Mesenchymal stem cell (in vitro differentiated cells and primary cell): ENCODE measurements at regions not wholly inside any gene's neighbourhood (a gene's known extent, or its start where the extent isn't known, plus 50 kb on each side); places are given as distances from the start of the nearest gene placed in this dataset.
A peak's percentile ranks its signal among the peaks of the same experiment; 100 is the strongest.

Experiments
- DNase-seq: peaks from one replicate; pipeline ENCODE4 v3.0.0-alpha.2; 2013
- H2AFZ ChIP-seq: one replicate; pipeline ENCODE4 v1.6.1; 2013; ENCODE audit warnings: low read depth, mild to moderate bottlenecking, control low read depth, inconsistent platforms, low read length, moderate library complexity
- H2AK5ac ChIP-seq: 2 replicates; pipeline ENCODE4 v1.6.1; 2013; ENCODE audit warnings: low read length, moderate library complexity, mild to moderate bottlenecking, inconsistent platforms; ENCODE audit not compliant: severe bottlenecking
- H2BK120ac ChIP-seq: one replicate; pipeline ENCODE4 v1.6.1; 2013; ENCODE audit warnings: low read depth, mild to moderate bottlenecking, inconsistent platforms, low read length, moderate library complexity
- H2BK12ac ChIP-seq, 2 experiments: one replicate each; pipeline ENCODE4 v1.6.1; 2013; ENCODE audit warnings: inconsistent platforms in 2 of 2, low read length in 2 of 2, mild to moderate bottlenecking in 2 of 2, moderate library complexity in 2 of 2, control low read depth in 1 of 2
- H2BK15ac ChIP-seq: one replicate; pipeline ENCODE4 v1.6.1; 2013; ENCODE audit warnings: mild to moderate bottlenecking, low read depth, inconsistent platforms; ENCODE audit not compliant: poor library complexity, severe bottlenecking
- H2BK5ac ChIP-seq: 2 replicates; pipeline ENCODE4 v1.6.1; 2013; ENCODE audit warnings: low read depth, mild to moderate bottlenecking, low read length, control low read depth, inconsistent platforms; ENCODE audit not compliant: poor library complexity, severe bottlenecking
- H3K14ac ChIP-seq, 2 experiments: one replicate each; pipeline ENCODE4 v1.6.1; 2013; ENCODE audit warnings: inconsistent platforms in 2 of 2, low read length in 2 of 2, control low read depth in 1 of 2, mild to moderate bottlenecking in 1 of 2, moderate library complexity in 1 of 2
- H3K18ac ChIP-seq, 2 experiments: one replicate each; pipeline ENCODE4 v1.6.1; 2013; ENCODE audit warnings: inconsistent platforms in 2 of 2, low read length in 2 of 2, control low read depth in 1 of 2, low read depth in 1 of 2, mild to moderate bottlenecking in 1 of 2
- H3K23ac ChIP-seq, 2 experiments: one replicate each; pipeline ENCODE4 v1.6.1; 2013; ENCODE audit warnings: inconsistent platforms in 2 of 2, low read length in 2 of 2, mild to moderate bottlenecking in 2 of 2, moderate library complexity in 2 of 2, control low read depth in 1 of 2
- H3K27ac ChIP-seq: 2 replicates; pipeline ENCODE4 v1.5.1; 2013; ENCODE audit warnings: mild to moderate bottlenecking, moderate library complexity, low read length, control low read depth, inconsistent platforms; ENCODE audit not compliant: poor library complexity, severe bottlenecking
- H3K27me3 ChIP-seq, 2 experiments: 2 replicates each; pipeline versions ENCODE4 v1.6.1 to v1.7.0; 2013; ENCODE audit warnings: low read length in 2 of 2, mild to moderate bottlenecking in 2 of 2, moderate library complexity in 2 of 2, control low read depth in 1 of 2, inconsistent platforms in 1 of 2; ENCODE audit not compliant: control insufficient read depth in 1 of 2, insufficient read depth in 1 of 2
- H3K36me3 ChIP-seq, 2 experiments: 2 replicates each; pipeline versions ENCODE4 v1.6.1 to v1.7.0; 2013; ENCODE audit warnings: low read length in 2 of 2, control low read depth in 1 of 2, inconsistent platforms in 1 of 2, low read depth in 1 of 2, mild to moderate bottlenecking in 1 of 2; ENCODE audit not compliant: insufficient read depth in 2 of 2, control insufficient read depth in 1 of 2
- H3K4ac ChIP-seq, 2 experiments: one replicate each; pipeline ENCODE4 v1.6.1; 2013; ENCODE audit warnings: inconsistent platforms in 2 of 2, low read length in 2 of 2, mild to moderate bottlenecking in 2 of 2, moderate library complexity in 2 of 2, control low read depth in 1 of 2, low read depth in 1 of 2
- H3K4me1 ChIP-seq: 2 replicates; pipeline ENCODE4 v1.6.1; 2013; ENCODE audit warnings: low read depth, low read length, control low read depth; ENCODE audit not compliant: control insufficient read depth, insufficient read depth
- H3K4me2 ChIP-seq: 2 replicates; pipeline ENCODE4 v1.6.1; 2013; ENCODE audit warnings: low read length, mild to moderate bottlenecking, inconsistent platforms; ENCODE audit not compliant: poor library complexity, severe bottlenecking
- H3K4me3 ChIP-seq, 2 experiments: 2 replicates each; pipeline versions ENCODE4 v1.5.1 to v1.7.0; 2013; ENCODE audit warnings: low read length in 2 of 2, mild to moderate bottlenecking in 2 of 2, control low read depth in 1 of 2, low read depth in 1 of 2; ENCODE audit not compliant: insufficient read depth in 1 of 2
- H3K79me1 ChIP-seq: replicated peaks from 2 replicates; pipeline ENCODE4 v1.6.1; 2013; ENCODE audit warnings: mild to moderate bottlenecking, control low read depth, low read length, inconsistent platforms; ENCODE audit not compliant: poor library complexity, severe bottlenecking
- H3K9ac ChIP-seq: 2 replicates; pipeline ENCODE4 v1.7.0; 2013; ENCODE audit warnings: mild to moderate bottlenecking, low read length, moderate library complexity
- H3K9me3 ChIP-seq: 2 replicates; pipeline ENCODE4 v1.7.0; 2013; ENCODE audit warnings: mild to moderate bottlenecking, low read length; ENCODE audit not compliant: control insufficient read depth
- H4K8ac ChIP-seq: one replicate; pipeline ENCODE4 v1.6.1; 2013; ENCODE audit warnings: inconsistent platforms, mild to moderate bottlenecking, low read length, moderate library complexity
- H4K91ac ChIP-seq: one replicate; pipeline ENCODE4 v1.6.1; 2013; ENCODE audit warnings: mild to moderate bottlenecking, low read length, inconsistent platforms
- WGBS: methylation state at CpG from one replicate; pipeline ENCODE4 v1.1.7; 2013; ENCODE audit warnings: mixed read lengths; 5-methylcytosine and 5-hydroxymethylcytosine counted together

GRCh38 chr3:61371123-61371522 is 119.9 kb upstream of the FHIT start:
- Histone ChIP-seq H2BK15ac (no peak overlapping the region), H2AFZ (no peak overlapping the region), H3K79me1 (no peaks in the 10 kb centered on the region), H3K4me1 (no peaks in the 10 kb centered on the region), H2BK5ac (no peak overlapping the region), H4K8ac (no peak overlapping the region), H3K18ac (no peak overlapping the region), H2BK120ac (no peak overlapping the region), H3K9me3 (no peaks in the 10 kb centered on the region), H3K4ac (no peak overlapping the region), H2AK5ac (no peak overlapping the region), H4K91ac (no peak overlapping the region), H3K14ac (no peak overlapping the region), H3K36me3 (no peaks in the 10 kb centered on the region), H3K27me3 (no peaks in the 10 kb centered on the region), H3K4me3 (no peak overlapping the region), H3K4me2 (no peak overlapping the region), H2BK12ac (no peak overlapping the region), H3K9ac (no peak overlapping the region), H3K27ac (no peak overlapping the region), H3K23ac (no peak overlapping the region)
- DNase-seq: peak; percentile 7
- WGBS: 92% methylated on average over 1 of the region's 1 CpG

GRCh38 chr3:61372723-61373122 is 121.5 kb upstream of the FHIT start:
- no peak for DNase-seq
- no CpG with 5 or more reads among the region's 1 CpG for WGBS
- Histone ChIP-seq H3K18ac (no peak overlapping the region), H3K27ac (no peak overlapping the region), H3K4me3 (no peak overlapping the region), H3K4me2 (no peak overlapping the region), H3K14ac (no peak overlapping the region), H2BK15ac (no peak overlapping the region), H3K9ac (no peak overlapping the region), H3K36me3 (no peaks in the 10 kb centered on the region), H2BK5ac (no peak overlapping the region), H2AFZ (no peak overlapping the region), H4K8ac (no peak overlapping the region), H3K79me1 (no peaks in the 10 kb centered on the region), H2BK12ac (no peak overlapping the region), H4K91ac (no peak overlapping the region), H3K4me1 (no peaks in the 10 kb centered on the region), H3K27me3 (no peaks in the 10 kb centered on the region), H3K4ac (no peak overlapping the region), H3K23ac (no peak overlapping the region), H2AK5ac (no peak overlapping the region), H3K9me3 (no peaks in the 10 kb centered on the region), H2BK120ac (no peak overlapping the region)

GRCh38 chr3:61378311-61378710 is 127.1 kb upstream of the FHIT start:
- Histone ChIP-seq H3K9me3 (no peaks in the 10 kb centered on the region), H3K4me3 (no peak overlapping the region), H4K8ac (no peak overlapping the region), H3K4me2 (no peak overlapping the region), H3K23ac (no peak overlapping the region), H2BK120ac (no peak overlapping the region), H3K18ac (no peak overlapping the region), H2BK5ac (no peak overlapping the region), H3K79me1 (no peaks in the 10 kb centered on the region), H4K91ac (no peak overlapping the region), H3K4ac (no peak overlapping the region), H2AK5ac (no peak overlapping the region), H3K27ac (no peak overlapping the region), H3K4me1 (no peaks in the 10 kb centered on the region), H2BK15ac (no peak overlapping the region), H3K27me3 (no peaks in the 10 kb centered on the region), H3K36me3 (no peaks in the 10 kb centered on the region), H2AFZ (no peak overlapping the region), H3K9ac (no peak overlapping the region), H2BK12ac (no peak overlapping the region), H3K14ac (no peak overlapping the region)
- no peak for DNase-seq
- WGBS: 40% methylated on average over 1 of the region's 1 CpG

- H3K18ac ChIP-seq: no peak overlapping the region
- H2BK120ac ChIP-seq: no peak overlapping the region
- no peak overlapping the region for H3K9ac ChIP-seq
- H2AFZ ChIP-seq: no peak overlapping the region
- 95% methylated on average over 4 of the region's 7 CpGs for WGBS
- H3K4me1 ChIP-seq: no peaks in the 10 kb centered on the region
- H3K4me2 ChIP-seq: no peak overlapping the region
- H3K9me3 ChIP-seq: no peaks in the 10 kb centered on the region
- H4K91ac ChIP-seq: no peak overlapping the region
- peak; percentile 20 for DNase-seq
- no peak overlapping the region for H2BK12ac ChIP-seq
- no peaks in the 10 kb centered on the region for H3K27me3 ChIP-seq
- H2BK5ac ChIP-seq: no peak overlapping the region
- H3K79me1 ChIP-seq: no peaks in the 10 kb centered on the region
- no peak overlapping the region for H3K4ac ChIP-seq
- no peak overlapping the region for H3K4me3 ChIP-seq
- no peak overlapping the region for H3K27ac ChIP-seq
- H2BK15ac ChIP-seq: no peak overlapping the region
- H3K36me3 ChIP-seq: no peaks in the 10 kb centered on the region
- no peak overlapping the region for H3K14ac ChIP-seq
- no peak overlapping the region for H2AK5ac ChIP-seq
- no peak overlapping the region for H4K8ac ChIP-seq
- H3K23ac ChIP-seq: no peak overlapping the region
These were observed 130.6 kb upstream of the FHIT start for GRCh38 chr3:61381745-61382392.
